HPDE6-E6E7 (cell line): ENCODE measurements at regions not wholly inside any gene's neighbourhood (a gene's known extent, or its start where the extent isn't known, plus 50 kb on each side); places are given as distances from the start of the nearest gene placed in this dataset.
"Not testable (repeated sequence)": the region's sequence is repeated elsewhere in the genome, so short reads cannot be mapped to it uniquely, and the experiment has no call there.

Experiments
- DNase-seq: peaks from one replicate; pipeline ENCODE4 v3.0.0; 2011; ENCODE audit warnings: missing footprints; ENCODE audit errors: extremely low spot score

DNA sequence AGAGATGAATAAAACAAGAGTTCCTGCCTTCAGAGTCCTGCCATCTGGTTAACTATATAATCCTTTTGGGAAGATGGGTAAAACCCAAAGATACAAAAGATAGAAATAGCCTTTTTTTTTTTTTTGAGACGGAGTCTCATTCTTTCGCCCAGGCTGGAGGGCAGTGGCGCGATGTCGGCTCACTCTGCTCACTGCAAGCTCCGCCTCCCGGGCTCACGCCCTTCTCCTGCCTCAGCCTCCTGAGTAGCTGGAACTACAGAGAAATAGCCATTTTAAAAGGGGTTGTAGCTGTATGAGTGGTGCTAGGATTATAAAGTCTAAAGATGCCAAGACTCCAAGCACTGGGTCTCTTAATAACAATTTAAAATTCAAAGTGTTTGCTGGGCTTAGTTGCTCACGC is 97.2 kb downstream of the KDR start:
- DNase-seq: no peak

DNA sequence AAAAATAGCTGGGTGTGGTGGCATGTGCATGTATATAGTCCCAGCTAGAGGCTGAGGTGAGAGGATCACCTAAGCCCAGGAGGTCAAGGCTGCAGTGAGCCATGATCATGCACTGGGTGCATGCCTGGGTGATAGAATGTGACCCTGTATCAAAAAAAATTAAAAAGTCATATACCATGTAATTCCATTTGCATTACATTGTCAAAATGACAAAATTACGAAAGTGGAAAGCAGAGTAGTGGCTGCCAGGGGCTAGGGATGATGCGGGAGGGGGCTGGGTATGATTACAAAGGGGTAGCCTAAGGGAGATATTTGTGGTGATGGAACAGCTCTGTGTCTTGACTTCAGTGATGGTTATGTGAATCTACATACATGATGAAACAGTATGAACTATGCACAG is 97.8 kb downstream of the KDR start:
- no peak for DNase-seq

DNA sequence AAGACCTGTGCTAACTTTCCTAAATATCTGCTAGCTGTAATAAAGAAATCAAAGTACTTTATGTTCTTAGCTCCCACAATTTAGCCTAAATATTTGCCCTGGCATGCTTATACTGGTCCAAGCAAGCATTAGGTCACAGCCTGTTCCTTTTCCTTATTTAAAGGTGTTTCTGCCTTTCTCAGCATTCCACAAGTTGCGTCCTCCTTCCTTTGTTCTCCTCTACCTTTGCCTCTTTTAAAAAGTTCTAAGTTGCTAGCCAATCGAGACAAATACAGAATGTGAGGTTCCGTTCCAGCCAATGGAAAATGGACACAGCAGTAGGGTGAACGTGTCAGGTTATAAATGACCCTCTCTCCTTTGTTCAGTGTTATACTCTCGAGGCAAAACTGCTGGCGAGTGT is 99.9 kb downstream of the KDR start:
- not testable (repeated sequence) for DNase-seq

GRCh38 chr4:55023030-55023429 is 102.4 kb downstream of the KDR start:
- DNase-seq: no peak

DNA sequence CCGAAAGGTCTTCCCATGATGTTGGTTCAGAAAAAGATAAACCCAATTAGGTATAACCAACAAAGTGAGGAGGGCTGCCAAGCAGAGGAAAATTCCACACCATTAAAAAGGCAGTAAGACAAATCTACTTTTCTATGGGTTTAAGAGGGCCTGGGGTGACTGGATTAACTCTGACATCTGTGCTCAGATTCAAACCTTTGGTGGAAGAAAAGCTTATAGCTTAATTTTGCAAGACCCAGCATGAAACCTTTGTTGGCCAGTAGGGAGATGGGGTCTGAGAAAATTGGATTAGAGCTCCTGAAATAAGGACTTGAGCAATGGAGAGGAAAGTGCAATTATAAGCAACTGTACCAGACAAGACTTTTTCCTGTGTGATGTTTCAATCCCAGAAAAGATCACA is 104.2 kb downstream of the KDR start:
- DNase-seq: no peak

- DNase-seq: no peak
Observed at GRCh38 chr4:55020131-55020530, 105.3 kb downstream of the KDR start.

- no peak for DNase-seq
Observed at GRCh38 chr4:55018978-55019377, 106.4 kb downstream of the KDR start.

DNA sequence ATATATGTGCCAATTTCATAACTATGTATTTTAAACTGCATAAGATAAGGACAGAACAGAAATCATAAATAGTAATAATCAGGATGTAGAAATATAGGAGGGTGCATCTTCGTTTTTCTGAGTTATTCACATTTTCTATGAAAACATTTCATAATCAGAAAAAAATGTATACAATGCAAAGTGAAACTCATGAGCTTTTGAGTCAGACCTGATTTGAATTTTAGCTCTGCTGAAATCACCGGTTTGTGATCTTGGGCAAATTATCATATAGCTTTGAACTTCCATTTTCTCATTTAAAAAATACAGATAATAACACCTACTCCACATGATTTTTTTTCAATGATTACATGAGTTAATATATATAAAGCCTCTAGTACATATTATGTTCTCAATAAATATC is 106.9 kb downstream of the KDR start:
- DNase-seq: no peak

DNA sequence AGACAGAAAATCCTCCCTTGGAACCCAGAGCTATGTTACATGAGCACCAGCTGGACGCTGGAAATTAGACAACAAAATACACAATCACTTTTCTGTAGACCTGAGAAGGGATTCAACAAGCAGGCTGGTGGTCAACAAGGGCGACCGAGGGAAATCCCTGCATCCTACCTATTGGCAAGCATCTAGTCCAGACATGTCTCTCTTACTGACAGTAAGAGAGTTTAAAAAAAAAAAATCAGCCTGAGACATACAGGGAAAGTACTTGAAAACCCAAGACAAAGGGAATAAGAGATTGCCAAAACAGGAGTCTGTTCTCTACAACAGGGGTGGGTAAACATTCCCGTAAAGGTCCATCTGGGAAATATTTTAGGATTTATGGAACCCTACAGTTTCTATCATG is 108.0 kb downstream of the KDR start:
- no peak for DNase-seq

GRCh38 chr4:55016131-55016530 is 109.3 kb downstream of the KDR start:
- DNase-seq: no peak

- DNase-seq: no peak
Observed at GRCh38 chr4:55014876-55015275, 110.5 kb downstream of the KDR start.

- DNase-seq: no peak
Observed at GRCh38 chr4:55013431-55013955, 111.9 kb downstream of the KDR start.

GRCh38 chr4:55012363-55013230 is 112.8 kb downstream of the KDR start:
- DNase-seq: no peak

GRCh38 chr4:55011761-55012160 is 113.6 kb downstream of the KDR start:
- no peak for DNase-seq

DNA sequence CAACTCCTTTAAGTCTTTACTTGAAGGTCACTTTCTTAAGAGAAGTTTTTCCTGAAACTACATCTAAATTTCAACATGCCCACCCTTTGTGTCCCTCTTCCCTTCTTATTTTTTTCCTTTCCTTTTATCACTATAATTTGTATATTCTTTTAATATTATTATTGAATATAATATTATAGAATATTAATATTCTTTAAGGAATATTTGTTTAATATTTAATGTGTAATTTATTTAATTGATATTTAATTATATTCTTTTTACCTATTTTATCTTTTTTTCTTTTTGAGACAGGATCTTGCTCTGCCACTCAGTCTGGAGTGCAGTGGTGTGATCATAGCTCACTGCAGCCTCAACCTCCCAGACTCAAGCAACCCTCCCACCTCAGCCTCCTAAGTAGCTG is 114.8 kb downstream of the KDR start:
- DNase-seq: no peak

GRCh38 chr4:55008166-55009056 is 117.0 kb downstream of the KDR start:
- peak; percentile 23 for DNase-seq

DNA sequence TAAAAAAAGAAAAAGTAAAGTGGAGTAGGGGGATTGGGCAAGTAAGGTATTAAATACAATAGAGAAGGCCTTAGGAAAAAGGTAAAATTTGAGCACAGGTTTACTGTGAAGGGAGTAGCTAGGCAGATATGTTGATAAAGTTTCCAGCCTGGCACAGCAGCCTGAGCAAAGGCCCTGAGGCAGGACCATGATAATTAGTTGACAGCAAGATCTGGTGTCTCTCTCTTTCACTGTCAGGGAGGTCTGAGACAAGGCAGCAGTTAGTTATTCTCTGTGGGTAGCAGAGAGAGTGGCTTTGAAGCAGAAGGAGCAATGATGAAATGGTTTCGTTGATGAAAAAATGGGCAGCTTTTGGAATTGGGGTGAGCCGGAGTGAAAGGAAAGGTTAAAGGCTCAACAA is 119.5 kb downstream of the KDR start:
- DNase-seq: no peak

GRCh38 chr4:55004831-55005230 is 120.6 kb downstream of the KDR start:
- DNase-seq: no peak

- DNase-seq: no peak
Observed at GRCh38 chr4:55002431-55002830, 123.0 kb downstream of the KDR start.

DNA sequence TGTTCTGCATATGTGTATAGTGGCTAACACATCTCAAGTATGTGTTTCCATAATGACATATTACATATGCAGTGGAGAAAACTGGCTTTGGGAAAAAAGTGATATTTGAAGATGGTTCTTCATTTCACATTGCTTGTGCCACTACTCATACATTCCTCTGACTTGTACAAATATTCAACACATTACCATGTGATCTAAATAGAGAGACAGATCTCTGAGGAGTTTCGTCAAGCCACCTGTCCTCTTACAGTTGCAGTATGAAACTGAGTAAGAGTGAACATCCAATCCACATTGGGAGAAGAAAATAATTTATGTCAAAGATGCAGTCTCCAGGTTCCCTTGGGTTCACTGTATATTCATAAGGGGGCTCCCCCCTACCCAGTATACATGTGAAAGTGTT is 123.9 kb downstream of the KDR start:
- no peak for DNase-seq

GRCh38 chr4:54999003-54999402 is 126.4 kb downstream of the KDR start:
- DNase-seq: no peak

- DNase-seq: not testable (repeated sequence)
Observed at GRCh38 chr4:54993473-54994026, 131.8 kb downstream of the KDR start.
